ENCODE measurements at regions not wholly inside any gene's neighbourhood (a gene's known extent, or its start where the extent isn't known, plus 50 kb on each side); places are given as distances from the start of the nearest gene placed in this dataset.

GRCh38 chr19:28971049-28971448 is 241.9 kb downstream of the UQCRFS1 start:
- TF ChIP-seq EZH2 (IDR thresholded peaks at IDR 0.05; ENCODE audit: low read depth), result no peak
- no peaks in the 10 kb centered on the region for H3K79me2 ChIP-seq (ENCODE audit: low read depth)
- no peak overlapping the region for H3K4me3 ChIP-seq
- ChIA-PET CTCF (no interaction called here), POLR2A (ENCODE audit: unreplicated experiment) (no interaction called here)
- no TSS peak for BruUV-seq (replicated peaks)
- no peaks in the 10 kb centered on the region for H3K9me3 ChIP-seq (ENCODE audit: insufficient read depth, low read depth)
- no peaks in the 10 kb centered on the region for H3K36me3 ChIP-seq (ENCODE audit: low read depth)
- no peak overlapping the region for H3K27ac ChIP-seq
- no peaks in the 10 kb centered on the region for H3K9me2 ChIP-seq (ENCODE audit: insufficient read depth)
- H3K4me1 ChIP-seq (replicated peaks; ENCODE audit: insufficient read depth), result no peaks in the 10 kb centered on the region
- no peaks in the 10 kb centered on the region for H3F3A ChIP-seq (ENCODE audit: insufficient read depth, low read depth)
- no peak overlapping the region for H3K4me2 ChIP-seq
- DNase-seq, result no peak
- intact Hi-C loops (cut with micrococcal nuclease; ENCODE audit: unreplicated experiment), result no loop called here
- no peak overlapping the region for H2AFZ ChIP-seq
- H3K27me3 ChIP-seq (ENCODE audit: insufficient read depth, low read depth), result peaks cover 28% of the 10 kb centered on the region
- no peaks in the 10 kb centered on the region for H4K20me1 ChIP-seq (ENCODE audit: insufficient read depth)

GRCh38 chr19:28968721-28969120 is 244.2 kb downstream of the UQCRFS1 start:
- POLR2A ChIA-PET (ENCODE audit: unreplicated experiment), result no interaction called here
- Histone ChIP-seq H3K27ac (no peak overlapping the region), H3K9me3 (ENCODE audit: insufficient read depth, low read depth) (no peaks in the 10 kb centered on the region), H3K9me2 (ENCODE audit: insufficient read depth) (no peaks in the 10 kb centered on the region), H2AFZ (no peak overlapping the region), H3K27me3 (ENCODE audit: insufficient read depth, low read depth) (peaks cover 12% of the 10 kb centered on the region), H3K4me1 (replicated peaks; ENCODE audit: insufficient read depth) (no peaks in the 10 kb centered on the region), H3K79me2 (ENCODE audit: low read depth) (no peaks in the 10 kb centered on the region), H3K4me3 (no peak overlapping the region), H4K20me1 (ENCODE audit: insufficient read depth) (no peaks in the 10 kb centered on the region), H3K4me2 (no peak overlapping the region), H3F3A (ENCODE audit: insufficient read depth, low read depth) (no peaks in the 10 kb centered on the region), H3K36me3 (ENCODE audit: low read depth) (no peaks in the 10 kb centered on the region)
- TF ChIP-seq CTCF (conservative IDR thresholded peaks at IDR 0.05), result no peak
- TF ChIP-seq EZH2 (IDR thresholded peaks at IDR 0.05; ENCODE audit: low read depth), result no peak
- CTCF ChIA-PET, result no interaction called here
- DNase-seq, result no peak
- BruUV-seq (replicated peaks), result no TSS peak
- intact Hi-C loops (cut with micrococcal nuclease; ENCODE audit: unreplicated experiment), result no loop called here

- no peaks in the 10 kb centered on the region for H3F3A ChIP-seq (ENCODE audit: insufficient read depth, low read depth)
- H3K27me3 ChIP-seq (ENCODE audit: insufficient read depth, low read depth), result peaks cover 13% of the 10 kb centered on the region
- no peak overlapping the region for H3K4me2 ChIP-seq
- no peak overlapping the region for H2AFZ ChIP-seq
- H3K9me3 ChIP-seq (ENCODE audit: insufficient read depth, low read depth), result no peaks in the 10 kb centered on the region; the same call in 1 of the 2 replicates
- ChIA-PET POLR2A (ENCODE audit: unreplicated experiment) (no interaction called here), CTCF (no interaction called here)
- no peaks in the 10 kb centered on the region for H3K9me2 ChIP-seq (ENCODE audit: insufficient read depth)
- no peaks in the 10 kb centered on the region for H3K4me1 ChIP-seq (replicated peaks; ENCODE audit: insufficient read depth)
- H3K36me3 ChIP-seq (ENCODE audit: low read depth), result no peaks in the 10 kb centered on the region
- TF ChIP-seq EZH2 (IDR thresholded peaks at IDR 0.05; ENCODE audit: low read depth), result no peak
- no peak for TF ChIP-seq CTCF (conservative IDR thresholded peaks at IDR 0.05)
- H3K4me3 ChIP-seq, result no peak overlapping the region
- no peaks in the 10 kb centered on the region for H4K20me1 ChIP-seq (ENCODE audit: insufficient read depth)
- H3K79me2 ChIP-seq (ENCODE audit: low read depth), result no peaks in the 10 kb centered on the region
- no peak for DNase-seq
- no TSS peak for BruUV-seq (replicated peaks)
- no peak overlapping the region for H3K27ac ChIP-seq
- intact Hi-C loops (cut with micrococcal nuclease; ENCODE audit: unreplicated experiment), result no loop called here
Measured at GRCh38 chr19:28966737-28967399, 246.1 kb downstream of the UQCRFS1 start.

GRCh38 chr19:28964500-28964899 is 248.5 kb downstream of the UQCRFS1 start:
- no peak for DNase-seq
- no peak for TF ChIP-seq CTCF (conservative IDR thresholded peaks at IDR 0.05)
- TF ChIP-seq EZH2 (IDR thresholded peaks at IDR 0.05; ENCODE audit: low read depth), result no peak
- no peaks in the 10 kb centered on the region for H3K36me3 ChIP-seq (ENCODE audit: low read depth)
- ChIA-PET POLR2A (ENCODE audit: unreplicated experiment) (no interaction called here), CTCF (no interaction called here)
- H4K20me1 ChIP-seq (ENCODE audit: insufficient read depth), result no peaks in the 10 kb centered on the region
- no peak overlapping the region for H3K4me2 ChIP-seq
- no peak overlapping the region for H2AFZ ChIP-seq
- no peak overlapping the region for H3K27ac ChIP-seq
- peaks cover 13% of the 10 kb centered on the region for H3K27me3 ChIP-seq (ENCODE audit: insufficient read depth, low read depth)
- BruUV-seq (replicated peaks), result no TSS peak
- no peaks in the 10 kb centered on the region for H3K79me2 ChIP-seq (ENCODE audit: low read depth)
- no peaks in the 10 kb centered on the region for H3K9me2 ChIP-seq (ENCODE audit: insufficient read depth)
- intact Hi-C loops (cut with micrococcal nuclease; ENCODE audit: unreplicated experiment), result no loop called here
- no peaks in the 10 kb centered on the region for H3K4me1 ChIP-seq (replicated peaks; ENCODE audit: insufficient read depth)
- no peaks in the 10 kb centered on the region for H3F3A ChIP-seq (ENCODE audit: insufficient read depth, low read depth)
- no peak overlapping the region for H3K4me3 ChIP-seq
- no peaks in the 10 kb centered on the region; the same call in 1 of the 2 replicates for H3K9me3 ChIP-seq (ENCODE audit: insufficient read depth, low read depth)

Data from PC-9 (cell line).